ENCODE measurements at regions not wholly inside any gene's neighbourhood (a gene's known extent, or its start where the extent isn't known, plus 50 kb on each side); places are given as distances from the start of the nearest gene placed in this dataset.

DNA sequence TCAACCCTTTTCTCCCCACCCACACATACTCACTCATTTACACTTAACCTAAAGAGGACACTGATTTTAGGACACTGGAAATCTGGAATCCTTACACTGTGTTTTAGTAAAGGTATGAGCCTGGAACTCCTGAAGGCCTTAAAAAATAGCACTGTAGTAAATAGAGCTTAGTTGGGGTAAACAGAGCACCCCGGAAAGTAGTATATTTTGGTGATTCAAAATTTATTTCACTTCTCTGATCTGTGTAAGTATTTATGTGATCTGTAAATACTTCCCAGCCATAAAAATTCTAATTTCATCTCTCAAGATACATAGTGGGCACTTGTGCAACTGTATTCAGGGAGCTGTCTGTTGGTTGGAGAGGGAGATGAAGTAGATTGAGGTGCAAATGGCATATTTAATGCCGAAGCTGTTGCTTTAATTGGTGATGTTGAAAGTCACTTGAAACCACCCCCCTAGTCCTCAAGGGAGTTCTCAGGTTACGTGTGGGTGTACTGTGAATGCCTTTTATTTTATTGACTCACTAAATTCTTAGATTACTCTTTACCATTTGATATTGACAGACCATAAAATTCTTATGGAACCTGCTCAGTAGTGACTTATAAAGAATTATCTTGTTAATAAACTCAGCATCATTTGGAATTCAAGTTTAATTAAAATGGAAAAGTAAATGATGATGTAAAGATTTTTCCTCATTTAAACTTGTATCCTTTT is 154.9 kb downstream of the SOX4 start:
- DNase-seq (ENCODE audit: low read depth) = peak; percentile 52
- no peak overlapping the region for H3K4me3 ChIP-seq (ENCODE audit: low read depth, low read length)
- TF ChIP-seq CTCF (IDR thresholded peaks at IDR 0.05; ENCODE audit: insufficient read depth, low read length) = no peak

GRCh38 chr6:21749754-21750153 is 156.2 kb downstream of the SOX4 start:
- no peak overlapping the region for H3K4me3 ChIP-seq (ENCODE audit: low read depth, low read length)
- no peak for DNase-seq (ENCODE audit: low read depth)
- TF ChIP-seq CTCF (IDR thresholded peaks at IDR 0.05; ENCODE audit: insufficient read depth, low read length) = no peak

- no peak overlapping the region for H3K4me3 ChIP-seq (ENCODE audit: low read depth, low read length)
- no peak for DNase-seq (ENCODE audit: low read depth)
- TF ChIP-seq CTCF (IDR thresholded peaks at IDR 0.05; ENCODE audit: insufficient read depth, low read length) = no peak
Observed at GRCh38 chr6:21750575-21750974, 157.0 kb downstream of the SOX4 start.

- TF ChIP-seq CTCF (IDR thresholded peaks at IDR 0.05; ENCODE audit: insufficient read depth, low read length) = no peak
- no peak overlapping the region for H3K4me3 ChIP-seq (ENCODE audit: low read depth, low read length)
- DNase-seq (ENCODE audit: low read depth) = no peak
Observed at GRCh38 chr6:21751608-21752007, 158.1 kb downstream of the SOX4 start.

DNA sequence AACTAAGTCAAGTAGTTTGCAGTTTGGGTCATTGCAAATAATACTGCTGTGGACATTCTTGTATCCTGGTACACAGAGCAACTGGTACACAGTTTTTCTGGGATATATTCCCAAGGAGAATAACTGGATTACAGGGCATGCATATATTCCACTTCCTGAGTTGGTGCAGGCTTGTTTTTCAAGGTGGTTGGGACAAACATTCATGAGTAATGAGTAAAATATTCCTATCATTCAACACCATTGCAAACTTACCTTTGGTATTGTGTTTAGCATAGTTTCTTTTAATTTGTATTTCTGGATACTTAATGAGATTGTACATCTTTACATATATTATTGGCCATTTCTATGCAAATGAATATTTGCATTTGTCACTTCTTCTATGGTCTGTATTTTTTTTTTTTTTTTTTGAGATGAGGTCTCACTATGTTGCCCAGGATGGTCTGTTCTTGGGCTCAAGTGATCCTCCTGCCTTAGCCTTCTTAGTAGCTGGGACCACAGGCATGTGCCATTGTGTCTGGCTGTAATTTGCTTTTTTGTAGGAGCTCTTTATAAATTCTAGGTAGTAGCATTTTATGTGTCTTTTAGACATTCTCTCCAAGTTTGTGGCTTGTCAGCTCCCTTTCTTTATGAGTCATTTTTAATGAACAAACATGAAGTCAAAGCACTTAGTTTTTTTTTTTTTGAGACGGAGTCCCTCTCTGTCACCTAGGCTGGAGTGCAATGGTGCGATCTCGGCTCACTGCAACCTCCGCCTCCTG is 158.7 kb downstream of the SOX4 start:
- H3K4me3 ChIP-seq (ENCODE audit: low read depth, low read length) = no peak overlapping the region
- no peak for DNase-seq (ENCODE audit: low read depth)
- TF ChIP-seq CTCF (IDR thresholded peaks at IDR 0.05; ENCODE audit: insufficient read depth, low read length) = no peak

- peak; percentile 88 for DNase-seq (ENCODE audit: low read depth)
- no peak for TF ChIP-seq CTCF (IDR thresholded peaks at IDR 0.05; ENCODE audit: insufficient read depth, low read length)
- no peak overlapping the region for H3K4me3 ChIP-seq (ENCODE audit: low read depth, low read length)
Observed at GRCh38 chr6:21753241-21754108, 159.9 kb downstream of the SOX4 start.
